Femur (tissue), 1 donor: ENCODE measurements at regions not wholly inside any gene's neighbourhood (a gene's known extent, or its start where the extent isn't known, plus 50 kb on each side); places are given as distances from the start of the nearest gene placed in this dataset.
A peak's percentile ranks its signal among the peaks of the same experiment; 100 is the strongest.

Experiments
- DNase-seq: peaks from one replicate; pipeline ENCODE4 v3.0.0-alpha.2; 2017

- DNase-seq, result no peak
Measured at GRCh38 chr13:97640268-97640667, 206.3 kb downstream of the RAP2A start.

DNA sequence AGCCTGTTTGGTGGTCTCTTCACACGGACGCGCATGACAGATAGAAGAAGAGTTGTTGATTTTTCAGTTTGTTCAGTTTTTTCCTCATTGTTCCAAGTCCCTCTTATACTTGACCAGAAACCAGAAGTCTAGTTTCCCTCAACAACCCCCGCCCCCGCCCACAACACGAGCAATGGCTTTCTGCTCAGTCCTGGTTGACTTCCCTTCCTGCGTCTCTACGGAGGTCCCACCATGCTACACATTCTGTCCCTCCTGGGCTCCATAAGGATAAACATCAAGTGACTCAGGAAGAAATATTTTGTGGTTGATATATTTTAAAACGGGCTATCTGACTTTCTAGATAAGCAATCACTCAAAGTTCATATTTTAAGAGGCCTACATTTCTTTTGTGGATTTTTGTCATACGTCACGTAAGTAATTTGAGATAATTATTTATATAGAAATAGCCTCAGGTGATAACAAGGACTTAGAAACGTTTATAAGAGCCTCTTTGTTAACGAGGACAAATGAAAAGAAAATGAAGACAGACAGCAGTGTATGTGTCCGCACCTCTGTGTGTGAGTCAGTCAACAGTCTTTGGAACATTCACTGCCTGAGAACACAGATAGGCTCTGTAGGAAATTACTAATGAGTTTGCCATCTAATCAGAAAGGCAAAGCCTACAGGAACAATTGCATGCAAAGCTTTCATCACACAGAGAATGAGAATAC is 214.4 kb downstream of the RAP2A start:
- no peak for DNase-seq

GRCh38 chr13:97648881-97649224 is 214.9 kb downstream of the RAP2A start:
- DNase-seq, result no peak

- DNase-seq, result no peak
Measured at GRCh38 chr13:97653443-97654140, 219.6 kb downstream of the RAP2A start.

- DNase-seq, result no peak
Measured at GRCh38 chr13:97654236-97654635, 220.3 kb downstream of the RAP2A start.

GRCh38 chr13:97658556-97658955 is 224.6 kb downstream of the RAP2A start:
- no peak for DNase-seq

DNA sequence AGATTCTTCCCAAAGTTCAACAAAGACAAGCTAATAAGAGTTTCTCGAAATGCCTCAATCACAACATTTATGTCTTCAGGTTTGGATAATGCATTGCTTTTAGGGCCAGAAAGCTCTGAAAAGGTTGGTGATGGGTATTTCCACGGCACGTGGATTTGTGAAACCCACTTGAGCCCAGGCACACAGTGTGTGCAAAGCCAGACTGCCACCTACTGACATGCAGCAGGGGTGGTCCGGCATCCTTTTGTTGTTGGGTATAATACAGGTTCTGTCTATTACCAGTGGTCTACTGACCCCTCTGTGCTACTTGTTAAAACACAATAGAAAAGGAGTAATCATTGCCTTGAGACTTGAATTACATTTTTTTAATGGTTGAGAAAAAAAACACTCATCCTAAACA is 225.6 kb downstream of the RAP2A start:
- DNase-seq, result peak; percentile 36

DNA sequence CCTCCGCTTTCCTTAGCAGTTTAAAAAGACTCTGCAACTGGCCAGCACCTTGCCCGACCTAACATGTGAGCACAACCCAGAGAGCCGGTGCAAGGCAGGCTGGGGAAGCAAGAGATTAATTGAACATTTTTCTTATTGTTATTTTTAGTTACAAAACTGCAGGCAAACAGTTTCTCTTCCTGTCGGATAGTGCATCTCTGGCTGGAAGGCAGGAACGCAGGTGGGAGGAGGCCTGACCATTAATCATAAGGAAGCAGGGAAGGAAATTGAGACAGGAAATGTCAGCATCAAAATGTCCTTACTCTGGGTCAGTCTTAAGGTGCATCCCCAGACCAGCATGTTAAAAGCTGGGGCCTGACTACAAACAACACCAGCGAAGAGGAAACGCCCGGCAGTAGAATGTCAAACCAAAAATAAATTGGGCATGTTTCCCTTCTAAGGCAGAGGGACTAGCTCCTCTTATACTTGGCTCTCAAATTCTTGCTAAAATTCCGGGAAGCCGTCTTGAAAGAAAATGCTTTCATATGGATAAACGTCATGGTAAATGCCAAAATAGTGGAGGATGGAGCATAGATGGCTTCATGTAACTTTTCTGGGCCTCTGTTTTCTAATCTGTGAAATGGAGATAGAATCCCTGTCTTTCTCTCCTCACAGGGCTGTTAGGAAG is 226.8 kb downstream of the RAP2A start:
- no peak for DNase-seq

GRCh38 chr13:97686594-97686993 is 252.6 kb downstream of the RAP2A start:
- no peak for DNase-seq

GRCh38 chr13:97692628-97693027 is 258.7 kb downstream of the RAP2A start:
- no peak for DNase-seq

GRCh38 chr13:97695684-97696083 is 257.8 kb upstream of the IPO5 start:
- no peak for DNase-seq

DNA sequence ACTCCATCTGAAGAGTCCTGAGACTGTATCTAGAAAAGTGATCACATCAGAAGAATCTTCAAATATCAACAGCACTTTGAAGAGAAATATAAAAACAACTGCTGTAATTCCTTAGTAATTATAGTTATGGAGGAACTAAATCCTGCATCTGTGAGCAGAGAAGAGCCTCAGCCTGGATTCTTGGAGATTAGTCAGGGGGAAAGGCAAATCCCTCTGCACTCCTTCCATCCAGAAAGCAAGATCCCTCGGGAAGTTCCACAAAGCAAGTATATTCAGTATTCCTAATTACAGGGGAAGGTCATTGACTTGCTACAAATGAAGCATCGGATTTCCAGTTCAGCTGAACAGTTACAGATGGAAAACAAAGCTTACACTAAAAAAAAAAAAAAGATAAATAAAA is 256.6 kb upstream of the IPO5 start:
- DNase-seq, result no peak

GRCh38 chr13:97700306-97700848 is 253.1 kb upstream of the IPO5 start:
- DNase-seq, result no peak

DNA sequence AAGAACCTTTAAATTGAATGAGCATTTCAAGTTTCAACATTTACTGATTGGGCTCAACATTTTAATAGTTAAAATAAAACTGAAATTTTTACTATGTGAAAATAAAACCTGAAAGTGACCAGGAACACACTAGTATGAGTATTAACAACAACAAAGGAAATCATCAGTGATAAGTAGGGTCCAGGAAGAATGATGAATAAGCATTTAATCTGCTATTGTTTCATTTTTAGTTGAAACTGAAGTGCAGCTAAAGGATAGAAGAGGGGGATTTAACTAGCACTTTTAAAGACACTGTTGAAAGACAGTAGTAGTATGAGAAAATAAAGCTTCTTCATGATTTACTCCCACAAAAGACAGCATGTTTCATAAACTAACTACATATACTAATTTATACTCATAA is 250.9 kb upstream of the IPO5 start:
- DNase-seq, result no peak

DNA sequence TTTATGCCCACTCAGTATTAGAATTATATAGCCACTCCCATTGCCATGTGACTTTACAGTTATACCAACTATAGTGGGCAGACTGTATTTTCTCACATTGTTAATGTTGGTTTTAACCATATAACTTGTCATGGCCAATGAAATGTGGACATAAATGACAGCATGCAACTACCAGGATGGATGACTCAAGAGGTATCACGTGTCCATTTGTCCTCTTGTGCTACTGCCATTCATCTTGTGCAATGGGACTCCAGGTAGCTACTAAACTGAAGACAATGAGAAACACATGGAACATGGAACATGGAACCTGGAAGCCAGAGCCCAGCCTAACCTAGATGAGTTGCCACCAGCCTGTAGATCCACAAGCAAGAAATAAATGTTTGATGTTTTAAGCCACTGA is 242.7 kb upstream of the IPO5 start:
- DNase-seq, result no peak

GRCh38 chr13:97712770-97713169 is 240.7 kb upstream of the IPO5 start:
- no peak for DNase-seq

DNA sequence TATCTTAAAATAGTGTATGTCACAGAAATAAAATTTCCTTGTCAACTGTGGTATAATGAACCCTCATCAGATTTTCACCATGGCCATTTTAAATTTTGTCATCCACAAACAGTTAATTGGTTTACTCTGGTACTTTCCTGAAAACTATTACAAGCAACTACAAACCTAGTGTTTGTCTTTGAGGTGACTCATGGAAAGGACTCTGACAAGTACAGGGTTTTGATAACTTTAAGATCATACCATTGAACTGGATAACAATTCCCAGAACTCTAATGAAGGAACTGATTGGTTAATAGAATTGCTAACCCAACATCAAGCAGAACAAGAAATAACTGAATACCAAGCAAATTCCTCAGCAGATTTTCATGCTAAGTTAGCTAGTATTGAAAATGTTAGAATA is 237.7 kb upstream of the IPO5 start:
- DNase-seq, result no peak

DNA sequence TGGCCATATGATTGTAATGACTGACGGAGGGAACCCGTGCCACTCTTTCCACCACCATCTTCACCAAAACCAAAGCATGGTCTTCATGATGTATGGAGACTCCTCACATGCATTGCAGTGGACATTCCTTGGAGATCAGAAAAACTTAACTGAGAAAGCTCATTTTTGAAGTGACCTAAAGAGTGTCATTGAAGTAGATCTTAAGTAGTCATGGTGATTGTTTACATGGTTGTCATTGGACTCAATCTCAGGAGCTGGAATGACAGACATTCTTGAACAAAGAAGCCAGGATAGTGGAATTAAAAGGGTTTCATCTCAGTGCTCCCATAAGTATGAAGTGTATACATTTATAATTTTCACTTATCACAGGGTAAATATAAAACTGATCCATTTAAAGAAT is 236.7 kb upstream of the IPO5 start:
- no peak for DNase-seq

DNA sequence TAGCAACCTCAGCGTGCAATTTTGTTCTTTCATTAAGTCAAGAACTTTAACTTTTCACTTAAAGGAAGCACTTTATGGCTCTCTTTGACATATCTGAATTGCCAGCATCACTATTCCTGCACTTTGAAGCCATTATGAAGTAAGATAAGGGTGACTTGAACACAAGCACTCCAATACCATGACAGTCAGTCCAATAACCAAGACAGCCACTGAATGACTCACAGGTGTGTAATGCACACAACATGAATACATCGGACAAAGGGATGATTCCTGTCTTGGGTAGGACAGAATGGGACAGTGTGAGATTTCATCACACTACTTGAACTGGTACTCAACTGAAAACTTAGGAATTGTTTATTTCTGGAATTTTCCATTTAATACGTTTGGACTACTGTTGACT is 233.7 kb upstream of the IPO5 start:
- DNase-seq, result no peak

- no peak for DNase-seq
Measured at GRCh38 chr13:97720896-97721295, 232.6 kb upstream of the IPO5 start.

GRCh38 chr13:97723655-97724054 is 229.8 kb upstream of the IPO5 start:
- DNase-seq, result no peak

DNA sequence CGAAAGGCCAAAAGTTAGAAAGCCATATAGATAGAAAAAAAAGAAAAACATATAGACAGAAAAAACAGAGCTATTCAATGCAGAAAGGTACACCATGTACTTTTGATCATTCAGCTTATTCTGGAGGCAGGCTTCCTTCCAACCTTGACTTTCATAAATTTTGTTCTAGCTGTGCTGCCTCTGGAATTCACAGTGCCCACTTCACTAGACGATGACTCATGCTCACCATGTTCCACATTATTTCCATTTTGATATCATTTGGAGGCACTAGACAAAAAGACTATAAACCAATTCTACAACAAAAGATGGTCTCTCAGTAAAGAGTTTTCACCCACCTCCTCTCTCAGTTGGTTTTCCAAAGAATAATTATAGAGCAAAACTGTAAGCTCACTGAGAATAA is 229.0 kb upstream of the IPO5 start:
- no peak for DNase-seq

- no peak for DNase-seq
Measured at GRCh38 chr13:97726664-97727280, 226.7 kb upstream of the IPO5 start.

GRCh38 chr13:97727991-97728390 is 225.5 kb upstream of the IPO5 start:
- no peak for DNase-seq
